GM18502 (cell line): ENCODE measurements at regions not wholly inside any gene's neighbourhood (a gene's known extent, or its start where the extent isn't known, plus 50 kb on each side); places are given as distances from the start of the nearest gene placed in this dataset.
"Not testable (repeated sequence)": the region's sequence is repeated elsewhere in the genome, so short reads cannot be mapped to it uniquely, and the experiment has no call there.

Experiments used
- ATAC-seq: cut with Tn5 transposase; IDR thresholded peaks from one replicate; pipeline ENCODE4 v1.9.1; 2021; ENCODE audit warnings: mild to moderate bottlenecking; ENCODE audit not compliant: unreplicated experiment, poor library complexity

DNA sequence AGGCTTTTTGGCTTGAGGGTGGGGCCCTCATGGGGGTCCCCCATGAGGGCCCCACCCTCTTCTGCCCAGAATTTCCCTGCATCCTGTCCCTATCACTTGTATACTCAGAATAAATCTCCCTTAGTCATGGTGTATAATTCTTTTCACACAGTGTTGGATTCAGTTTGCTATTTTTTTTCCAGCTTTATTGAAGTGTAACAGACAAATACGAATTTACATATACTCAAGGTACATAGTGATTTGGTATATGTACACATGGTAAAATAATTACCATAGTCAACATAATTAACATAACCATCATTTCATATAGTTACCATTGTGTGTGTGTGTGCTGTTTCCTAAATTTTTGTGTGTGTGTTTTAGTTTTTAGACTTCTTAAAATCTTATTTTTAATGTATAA is 289.4 kb downstream of the CNTNAP3B start:
- ATAC-seq: not testable (repeated sequence)

- ATAC-seq: not testable (repeated sequence)
Measured at GRCh38 chr9:41838953-41839352, 290.3 kb downstream of the CNTNAP3B start.

- not testable (repeated sequence) for ATAC-seq
Measured at GRCh38 chr9:41838562-41838851, 290.7 kb downstream of the CNTNAP3B start.

DNA sequence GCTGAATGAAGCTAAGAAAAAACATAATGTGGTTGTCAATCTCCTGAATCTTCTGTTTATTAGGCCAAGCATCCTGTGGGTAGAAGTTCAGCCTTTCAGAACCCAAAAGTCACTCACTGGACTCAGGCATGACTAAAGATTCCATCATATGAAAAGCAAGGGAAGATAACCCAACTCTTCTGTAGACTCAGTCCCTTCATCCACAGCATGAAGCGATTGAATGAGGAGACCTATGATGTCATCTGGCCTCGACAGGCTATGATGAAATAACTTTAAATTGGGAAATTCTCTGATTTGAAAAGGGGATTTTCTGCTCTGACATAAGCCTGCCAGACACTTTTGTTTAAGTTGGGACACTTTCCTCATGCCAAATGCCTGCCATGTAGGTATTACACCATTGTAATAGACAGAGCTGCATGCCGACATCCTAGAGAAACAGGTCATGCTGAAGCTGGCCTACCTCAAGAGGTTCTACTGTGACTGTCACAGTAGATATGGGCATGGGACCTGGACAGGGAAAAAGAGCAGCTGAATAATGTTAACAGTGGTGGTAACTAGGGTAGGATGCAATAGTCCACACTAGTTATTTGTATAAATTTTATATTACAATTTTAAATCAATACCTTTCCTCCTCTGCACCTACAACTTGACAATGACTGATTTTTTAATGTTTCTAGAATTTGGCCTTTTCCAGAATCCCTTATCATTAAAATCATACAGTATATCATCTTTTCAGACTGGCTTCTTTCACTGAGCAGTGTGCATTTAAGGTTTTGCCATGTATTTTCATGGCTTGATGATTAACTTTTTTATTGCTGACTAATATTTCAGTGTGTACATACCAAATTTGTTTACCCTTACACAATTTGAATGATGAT is 291.3 kb downstream of the CNTNAP3B start:
- ATAC-seq: not testable (repeated sequence)

DNA sequence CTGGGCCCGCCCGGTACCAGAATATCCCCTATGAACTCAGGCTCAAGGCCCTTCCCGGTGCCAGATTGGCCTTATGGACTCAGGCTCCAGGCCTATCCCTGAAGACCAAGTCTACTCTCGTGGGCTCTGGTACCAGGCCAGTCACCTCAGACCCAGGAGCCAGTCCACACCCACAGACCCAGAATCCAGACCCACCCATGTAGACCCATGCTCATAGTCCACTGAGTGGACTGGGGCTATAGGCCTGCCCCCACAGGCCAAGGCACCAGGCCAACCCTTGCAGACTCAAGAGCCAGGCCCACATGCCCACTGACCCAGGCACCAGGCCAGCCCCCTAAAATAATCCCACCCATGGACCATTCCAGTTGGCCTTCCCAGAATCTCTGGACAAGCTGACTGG is 296.1 kb downstream of the CNTNAP3B start:
- not testable (repeated sequence) for ATAC-seq

GRCh38 chr9:41824723-41825122 is 304.5 kb downstream of the CNTNAP3B start:
- ATAC-seq: not testable (repeated sequence)

- ATAC-seq: not testable (repeated sequence)
Measured at GRCh38 chr9:41802706-41803105, 326.5 kb downstream of the CNTNAP3B start.

- not testable (repeated sequence) for ATAC-seq
Measured at GRCh38 chr9:41798684-41799083, 330.5 kb downstream of the CNTNAP3B start.

GRCh38 chr9:41790719-41791363 is 338.4 kb downstream of the CNTNAP3B start:
- ATAC-seq: not testable (repeated sequence)

DNA sequence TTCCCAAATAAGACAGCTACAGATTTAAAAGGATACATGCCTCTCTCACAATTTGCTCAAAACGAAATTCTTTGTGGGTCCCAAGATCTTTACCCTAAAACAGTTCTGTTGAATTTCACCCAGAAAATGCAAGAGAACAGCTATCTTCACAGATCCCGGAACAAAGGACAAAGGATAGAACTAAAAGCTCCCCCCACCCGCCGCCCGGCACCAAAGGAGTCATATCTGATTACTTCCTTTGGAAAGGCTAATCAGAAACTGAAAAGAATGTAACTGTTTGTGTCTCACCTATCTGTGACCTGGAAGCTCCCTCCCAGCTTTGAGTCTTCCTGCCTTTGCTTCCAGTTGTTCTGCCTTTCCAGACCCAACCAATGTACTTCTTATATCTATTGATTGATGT is 339.2 kb downstream of the CNTNAP3B start:
- ATAC-seq: not testable (repeated sequence)

- ATAC-seq: not testable (repeated sequence)
Measured at GRCh38 chr9:41789387-41789786, 339.8 kb downstream of the CNTNAP3B start.

GRCh38 chr9:41787951-41788350 is 341.3 kb downstream of the CNTNAP3B start:
- ATAC-seq: not testable (repeated sequence)

DNA sequence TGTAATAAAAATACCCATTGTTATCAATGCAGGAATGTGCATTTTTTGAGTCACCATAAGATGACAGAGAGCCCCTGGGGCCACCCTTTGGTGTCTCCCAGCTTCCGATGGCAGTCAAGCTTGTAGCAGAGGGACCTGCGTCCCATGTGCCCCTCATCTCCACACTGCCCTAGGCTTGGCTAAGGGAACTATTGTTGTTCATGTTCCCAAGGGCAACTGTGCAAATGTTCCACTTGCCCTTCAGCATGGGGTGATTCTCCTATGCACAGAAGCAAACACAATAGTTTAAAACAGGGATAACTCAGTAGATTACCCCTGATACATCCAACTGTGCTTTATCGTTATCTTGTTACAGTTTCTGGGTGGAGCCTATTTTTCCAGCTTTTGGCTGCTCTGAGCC is 342.0 kb downstream of the CNTNAP3B start:
- not testable (repeated sequence) for ATAC-seq

GRCh38 chr9:41784006-41784405 is 345.2 kb downstream of the CNTNAP3B start:
- ATAC-seq: not testable (repeated sequence)

GRCh38 chr9:41783070-41783810 is 346.0 kb downstream of the CNTNAP3B start:
- not testable (repeated sequence) for ATAC-seq

DNA sequence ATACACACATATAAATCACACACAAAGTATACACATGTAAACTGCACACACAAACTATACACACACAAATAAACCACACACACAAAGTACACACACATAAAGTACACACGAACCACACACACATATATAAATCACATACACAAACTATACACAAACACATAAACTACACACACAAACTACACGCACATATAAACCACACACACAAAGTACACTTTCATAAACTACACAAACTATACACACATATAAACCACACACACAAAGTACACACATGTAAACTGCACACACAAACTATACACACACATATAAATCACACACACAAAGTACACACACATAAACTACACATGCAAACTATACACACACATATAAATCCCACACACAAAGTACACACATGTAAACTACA is 347.3 kb downstream of the CNTNAP3B start:
- ATAC-seq: not testable (repeated sequence)

DNA sequence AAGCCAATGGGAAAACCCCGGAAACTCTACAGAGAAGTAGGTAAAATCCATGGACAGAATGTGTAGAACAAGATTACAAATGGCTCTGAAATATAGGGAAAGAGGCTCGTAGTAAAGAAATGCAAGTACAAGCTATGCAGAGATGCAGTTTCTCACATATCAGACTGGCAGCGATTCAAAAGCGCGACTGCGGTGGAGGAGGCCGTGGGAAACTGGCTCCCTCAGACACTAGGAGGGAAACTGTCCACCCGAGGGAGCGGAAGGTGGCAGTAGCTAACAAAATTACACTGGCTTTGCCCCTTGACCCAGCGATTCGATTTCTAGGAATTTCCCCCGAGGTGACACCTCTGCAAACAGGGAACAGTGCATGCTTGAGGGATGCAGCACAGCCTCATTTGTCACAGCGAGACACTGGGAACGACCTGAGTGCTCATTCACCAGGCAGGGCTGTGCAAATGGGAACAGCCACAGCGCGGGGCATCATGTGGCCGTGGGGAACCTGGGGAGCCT is 349.3 kb downstream of the CNTNAP3B start:
- ATAC-seq: not testable (repeated sequence)

- ATAC-seq: not testable (repeated sequence)
Measured at GRCh38 chr9:41779192-41779591, 350.0 kb downstream of the CNTNAP3B start.

GRCh38 chr9:41778535-41779071 is 350.6 kb downstream of the CNTNAP3B start:
- ATAC-seq: not testable (repeated sequence)

DNA sequence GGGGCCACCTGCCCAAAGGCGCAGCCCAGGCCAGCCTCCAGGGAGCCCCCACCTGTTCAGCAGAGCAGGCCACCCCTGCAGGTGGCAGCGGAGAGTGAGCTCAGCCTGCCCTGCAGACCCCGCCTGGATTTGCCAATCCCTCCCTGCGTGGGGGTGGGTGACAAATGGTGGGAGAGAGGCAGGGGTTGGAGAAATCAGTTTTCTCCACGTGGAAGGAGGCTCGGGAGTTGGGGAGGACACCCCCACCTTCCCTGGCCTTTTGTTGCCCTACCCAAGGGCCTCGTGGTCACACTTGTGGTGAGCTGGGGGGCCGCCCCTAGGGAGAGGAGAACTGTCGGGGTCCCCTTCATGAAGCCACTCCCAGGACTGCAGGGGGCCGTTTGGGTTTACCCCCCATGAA is 351.7 kb downstream of the CNTNAP3B start:
- ATAC-seq: not testable (repeated sequence)
